VCaP (cell line): ENCODE measurements at regions not wholly inside any gene's neighbourhood (a gene's known extent, or its start where the extent isn't known, plus 50 kb on each side); places are given as distances from the start of the nearest gene placed in this dataset.
"Not testable (repeated sequence)": the region's sequence is repeated elsewhere in the genome, so short reads cannot be mapped to it uniquely, and the experiment has no call there.

Experiments used
- H3K27ac ChIP-seq: fragments of 450-650 bp; 2 replicates; pipeline ENCODE4 v1.5.1; 2017
- TF ChIP-seq, protein P1 (sequence below): fragments of 450-650 bp; conservative IDR thresholded peaks from 2 replicates; pipeline ENCODE4 v1.5.1; 2017; ENCODE audit warnings: mild to moderate bottlenecking, moderate library complexity

DNA sequence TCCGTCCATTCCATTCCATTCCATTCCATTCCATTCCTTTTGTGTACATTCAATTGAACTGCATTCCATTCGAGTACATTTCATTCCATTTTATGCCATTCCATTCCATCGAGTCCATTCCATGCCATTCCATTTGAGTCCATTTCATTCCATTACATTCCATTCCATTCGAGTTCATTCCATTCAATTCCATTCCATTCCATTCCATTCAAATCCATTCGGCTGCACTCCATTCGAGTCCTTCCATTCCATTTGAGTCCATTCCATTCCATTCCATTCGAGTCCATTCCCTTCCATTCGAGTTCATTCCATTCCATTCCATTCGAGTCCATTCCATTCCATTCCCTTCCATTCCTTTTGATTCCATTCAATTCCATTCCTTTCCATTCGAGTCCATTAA is 4800.6 kb upstream of the OR11H1 start:
- H3K27ac ChIP-seq: no peak overlapping the region
- TF ChIP-seq, protein P1, sequence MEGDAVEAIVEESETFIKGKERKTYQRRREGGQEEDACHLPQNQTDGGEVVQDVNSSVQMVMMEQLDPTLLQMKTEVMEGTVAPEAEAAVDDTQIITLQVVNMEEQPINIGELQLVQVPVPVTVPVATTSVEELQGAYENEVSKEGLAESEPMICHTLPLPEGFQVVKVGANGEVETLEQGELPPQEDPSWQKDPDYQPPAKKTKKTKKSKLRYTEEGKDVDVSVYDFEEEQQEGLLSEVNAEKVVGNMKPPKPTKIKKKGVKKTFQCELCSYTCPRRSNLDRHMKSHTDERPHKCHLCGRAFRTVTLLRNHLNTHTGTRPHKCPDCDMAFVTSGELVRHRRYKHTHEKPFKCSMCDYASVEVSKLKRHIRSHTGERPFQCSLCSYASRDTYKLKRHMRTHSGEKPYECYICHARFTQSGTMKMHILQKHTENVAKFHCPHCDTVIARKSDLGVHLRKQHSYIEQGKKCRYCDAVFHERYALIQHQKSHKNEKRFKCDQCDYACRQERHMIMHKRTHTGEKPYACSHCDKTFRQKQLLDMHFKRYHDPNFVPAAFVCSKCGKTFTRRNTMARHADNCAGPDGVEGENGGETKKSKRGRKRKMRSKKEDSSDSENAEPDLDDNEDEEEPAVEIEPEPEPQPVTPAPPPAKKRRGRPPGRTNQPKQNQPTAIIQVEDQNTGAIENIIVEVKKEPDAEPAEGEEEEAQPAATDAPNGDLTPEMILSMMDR: no peak

DNA sequence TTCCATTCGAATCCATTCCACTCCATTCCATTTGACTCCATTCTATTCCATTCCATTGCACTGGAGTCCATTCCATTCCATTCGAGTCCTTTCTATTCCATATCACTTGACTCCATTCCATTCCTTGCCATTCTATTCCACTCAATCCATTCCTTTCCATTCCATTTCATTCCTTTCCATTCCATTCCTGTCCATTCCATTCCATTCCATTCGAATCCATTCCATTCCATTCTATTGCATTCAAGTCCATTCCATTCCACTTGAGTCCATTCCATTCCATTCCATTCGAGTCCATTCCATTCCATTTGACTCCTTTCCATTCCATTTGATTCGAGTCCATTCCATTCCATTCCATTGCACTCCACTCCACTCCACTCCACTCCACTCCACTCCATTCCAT is 4798.0 kb upstream of the OR11H1 start:
- not testable (repeated sequence) for H3K27ac ChIP-seq

DNA sequence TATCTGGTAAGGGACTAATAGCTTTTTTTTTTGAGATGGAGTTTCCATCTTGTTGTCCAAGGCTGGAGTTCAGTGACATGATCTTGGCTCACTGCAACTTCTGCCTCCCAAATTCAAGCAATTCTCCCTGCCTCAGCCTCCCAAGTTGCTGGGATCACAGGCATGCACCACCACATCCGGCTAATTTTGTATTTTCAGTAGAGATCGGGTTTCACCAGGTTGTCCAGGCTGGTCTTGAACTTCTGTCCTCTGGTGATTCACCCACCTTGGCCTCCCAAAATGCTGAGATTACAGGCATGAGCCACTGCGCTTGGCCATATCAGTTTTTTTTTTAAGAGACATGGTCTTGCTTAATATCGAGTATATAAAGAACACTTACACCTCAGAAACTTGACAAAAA is 4797.3 kb upstream of the OR11H1 start:
- H3K27ac ChIP-seq: not testable (repeated sequence)

DNA sequence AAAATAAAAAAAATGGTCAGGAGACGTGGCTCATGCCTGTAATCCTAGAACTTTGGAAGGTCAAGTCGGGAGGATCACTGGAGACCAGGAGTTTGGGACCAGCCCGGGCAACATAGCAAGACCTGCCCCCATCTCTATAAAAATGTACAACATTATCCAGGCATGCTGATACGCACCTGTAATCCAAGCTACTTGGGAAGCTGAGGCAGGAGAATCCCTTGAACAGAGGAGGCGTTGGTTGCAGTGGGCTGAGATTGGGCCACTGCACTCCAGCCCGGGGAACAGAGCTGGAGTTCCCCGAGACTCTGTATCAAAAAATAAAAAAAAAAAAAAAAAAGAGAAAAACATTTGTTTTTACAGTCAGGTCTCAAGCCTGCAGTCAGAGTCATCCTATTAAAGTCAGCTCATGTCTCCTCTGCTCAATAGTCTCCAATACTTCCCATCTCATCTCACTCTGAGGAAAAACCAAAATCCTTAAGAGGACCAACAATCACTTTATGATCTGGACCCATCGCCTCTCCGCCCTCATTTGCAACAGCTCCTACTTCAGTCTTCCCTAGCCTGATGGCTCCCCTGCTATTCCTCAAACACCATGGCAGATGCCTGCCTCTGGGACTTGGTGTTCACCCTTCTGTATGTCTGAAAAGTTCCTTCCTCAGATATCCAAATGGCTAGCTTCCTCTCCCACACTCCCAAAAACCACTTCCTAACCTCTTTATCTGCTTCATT is 4796.6 kb upstream of the OR11H1 start:
- H3K27ac ChIP-seq: not testable (repeated sequence)

DNA sequence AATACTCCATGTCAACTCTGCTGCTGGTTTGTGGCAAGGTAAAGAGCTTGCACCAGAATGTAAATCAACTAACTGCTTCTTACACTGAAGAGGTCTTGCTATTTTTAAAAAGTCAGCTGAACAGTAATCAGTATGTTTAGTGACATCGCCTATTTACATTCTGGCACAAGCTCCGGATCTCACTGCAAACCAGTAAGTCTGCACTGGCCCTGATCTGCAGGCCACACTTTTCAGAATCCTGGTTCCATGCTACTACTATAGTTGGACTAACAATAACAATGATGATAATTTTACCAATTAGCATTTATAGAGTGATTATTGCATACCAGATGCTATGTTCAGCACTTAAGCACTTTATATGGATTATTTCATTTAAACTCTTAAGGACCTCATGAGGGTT is 4792.9 kb upstream of the OR11H1 start:
- not testable (repeated sequence) for H3K27ac ChIP-seq

DNA sequence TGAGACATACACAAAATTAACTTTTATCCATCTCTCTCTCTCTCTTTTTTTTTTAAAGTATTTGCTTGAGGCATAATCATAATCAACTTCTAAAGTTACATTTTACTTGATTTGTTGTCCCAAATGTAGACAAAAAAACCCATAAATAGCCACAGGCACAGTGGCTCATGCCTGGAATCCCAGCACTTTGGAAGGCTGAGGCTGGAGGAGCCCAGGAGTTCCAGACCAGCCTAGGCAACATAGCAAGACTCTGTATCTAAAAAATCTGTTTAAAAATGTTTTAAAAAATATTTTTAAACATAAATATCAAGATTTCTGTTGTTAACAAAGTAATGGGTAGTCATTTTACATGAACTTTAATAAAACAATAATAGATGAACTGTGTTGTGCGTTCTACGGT is 4791.1 kb upstream of the OR11H1 start:
- H3K27ac ChIP-seq: not testable (repeated sequence)

DNA sequence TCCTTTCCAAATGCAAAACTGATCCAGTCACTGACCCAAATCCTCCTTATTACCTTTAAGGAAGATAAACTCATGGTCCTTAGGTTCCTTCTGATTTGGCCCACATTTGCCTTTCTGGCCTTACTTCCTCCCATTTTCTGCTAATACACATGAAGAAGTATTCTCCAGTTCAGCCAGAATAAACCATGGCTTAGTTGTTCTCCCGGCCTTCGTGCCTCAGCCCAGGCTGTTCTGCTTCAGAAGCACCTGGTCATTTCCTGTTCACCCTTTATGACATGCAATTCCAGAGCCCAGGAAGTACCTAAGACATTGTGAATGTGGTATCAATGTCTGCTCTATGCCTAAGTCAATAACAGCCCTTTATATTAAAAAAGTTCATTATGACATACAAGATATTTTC is 4790.1 kb upstream of the OR11H1 start:
- H3K27ac ChIP-seq: not testable (repeated sequence)

DNA sequence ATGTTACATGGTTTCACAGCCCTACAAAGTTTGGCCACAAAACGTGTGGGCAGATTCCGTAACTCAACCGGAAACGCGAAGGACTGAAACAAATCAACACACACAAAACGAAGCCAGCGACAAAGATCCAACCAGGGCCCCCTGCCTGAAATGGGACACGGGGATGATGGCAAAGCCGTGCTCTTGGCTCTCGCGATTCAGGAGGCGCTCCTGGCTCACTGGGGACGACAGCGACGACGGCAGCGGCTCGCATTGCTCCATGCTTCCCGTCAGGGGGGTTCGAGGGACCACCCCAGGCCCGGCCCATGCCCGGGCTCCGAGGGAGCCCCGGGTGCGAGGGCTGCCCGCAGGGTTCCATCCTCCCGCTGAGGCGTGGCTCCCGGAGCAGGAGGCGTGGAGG is 4786.8 kb upstream of the OR11H1 start:
- TF ChIP-seq, protein P1: no peak
- H3K27ac ChIP-seq: no peak overlapping the region

DNA sequence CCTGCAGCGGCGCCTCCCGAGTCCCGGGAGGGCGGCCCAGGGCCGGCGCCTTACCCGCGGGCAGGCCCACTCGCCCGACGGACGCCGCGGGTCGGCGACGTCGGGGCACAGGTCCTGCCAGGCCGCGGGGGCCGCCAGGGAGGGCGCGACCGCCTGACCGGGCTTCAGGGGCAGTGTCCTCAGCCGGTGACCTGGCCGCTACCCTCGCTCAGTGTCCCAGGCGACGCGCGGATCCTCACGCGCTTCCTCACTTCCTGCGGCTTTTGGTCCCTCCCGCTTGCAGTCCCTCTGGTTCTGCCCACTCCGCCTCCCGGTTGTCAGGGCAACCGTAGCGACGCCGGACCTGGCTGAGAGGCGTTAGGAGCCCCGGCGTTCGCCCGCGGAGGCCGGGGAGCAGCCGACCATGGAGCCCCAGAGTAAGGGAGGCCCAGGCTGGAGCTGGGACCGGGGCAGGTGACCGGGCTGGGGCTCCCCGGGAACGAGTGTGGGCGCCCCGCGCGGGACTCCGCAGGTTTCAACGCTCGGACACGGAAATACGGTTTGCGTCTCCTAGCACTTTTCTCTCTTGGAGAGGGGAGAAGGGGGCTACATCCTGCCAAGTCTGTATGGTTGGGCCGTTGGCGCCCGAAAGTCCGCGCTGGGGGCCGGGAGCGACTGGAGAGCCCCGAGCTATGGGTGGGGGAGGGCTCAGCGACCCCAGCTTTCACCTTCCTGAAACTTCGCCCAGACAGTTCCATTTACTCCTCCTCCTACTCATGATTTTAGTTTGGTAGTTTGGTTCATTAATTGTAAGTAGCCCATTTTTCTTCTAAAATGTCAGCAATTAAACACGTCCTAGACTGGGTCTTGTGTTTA is 4786.0 kb upstream of the OR11H1 start:
- not testable (repeated sequence) for H3K27ac ChIP-seq

DNA sequence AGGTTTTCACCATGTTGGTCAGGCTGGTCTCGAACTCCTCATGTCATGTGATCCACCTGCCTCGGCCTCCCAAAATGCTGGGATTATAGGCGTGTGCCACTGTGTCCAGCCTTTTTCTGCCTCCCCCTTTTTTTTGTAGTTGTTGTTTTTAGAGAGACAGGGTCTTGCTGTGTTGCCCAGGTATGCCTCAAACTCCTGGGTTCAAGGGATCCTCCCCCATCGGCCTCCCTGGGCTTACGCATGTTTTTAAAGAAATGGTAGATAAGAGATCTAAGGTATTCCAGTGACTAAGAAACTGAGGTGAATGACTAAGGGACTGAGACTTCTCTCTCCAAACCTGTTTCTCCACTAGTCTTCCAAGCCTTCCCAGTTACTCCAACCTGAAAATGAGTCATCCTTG is 4781.6 kb upstream of the OR11H1 start:
- not testable (repeated sequence) for H3K27ac ChIP-seq

DNA sequence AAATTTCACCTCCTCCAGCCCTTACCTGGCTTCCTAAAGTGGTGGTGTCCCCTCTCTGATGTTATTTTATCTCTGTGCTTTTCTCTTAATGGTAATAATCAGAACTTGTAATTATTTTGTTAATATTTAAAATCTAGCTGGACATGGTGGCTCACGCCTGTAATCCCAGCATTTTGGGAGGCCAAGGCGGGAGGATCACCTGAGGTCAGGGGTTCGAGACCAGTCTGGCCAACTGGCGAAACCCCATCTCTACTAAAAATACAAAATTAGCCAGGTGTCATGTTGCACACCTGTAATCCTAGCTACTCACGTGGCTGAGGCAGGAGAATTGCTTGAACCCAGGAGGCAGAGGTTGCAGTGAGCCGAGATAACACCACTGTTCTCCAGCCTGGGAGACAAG is 4780.8 kb upstream of the OR11H1 start:
- H3K27ac ChIP-seq: not testable (repeated sequence)

DNA sequence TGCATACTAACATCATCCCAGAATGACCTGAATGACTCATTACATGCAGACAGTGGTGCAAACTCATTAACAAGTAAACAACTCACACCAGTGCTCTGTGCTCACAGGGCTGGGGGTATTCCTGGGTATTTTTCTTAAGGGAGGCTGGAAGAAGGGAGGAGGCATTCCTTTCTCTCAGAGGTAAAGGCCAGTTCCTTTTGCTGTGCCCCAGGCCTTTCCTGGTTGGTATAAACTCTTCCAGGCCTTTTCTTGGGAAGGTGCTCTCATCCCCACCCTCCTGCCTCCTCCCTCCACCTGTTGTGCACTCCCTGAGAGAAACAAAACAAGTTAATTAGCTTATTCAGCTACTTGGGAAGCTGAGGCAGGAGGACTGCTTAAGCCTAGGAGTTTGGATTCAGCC is 4779.2 kb upstream of the OR11H1 start:
- not testable (repeated sequence) for H3K27ac ChIP-seq

DNA sequence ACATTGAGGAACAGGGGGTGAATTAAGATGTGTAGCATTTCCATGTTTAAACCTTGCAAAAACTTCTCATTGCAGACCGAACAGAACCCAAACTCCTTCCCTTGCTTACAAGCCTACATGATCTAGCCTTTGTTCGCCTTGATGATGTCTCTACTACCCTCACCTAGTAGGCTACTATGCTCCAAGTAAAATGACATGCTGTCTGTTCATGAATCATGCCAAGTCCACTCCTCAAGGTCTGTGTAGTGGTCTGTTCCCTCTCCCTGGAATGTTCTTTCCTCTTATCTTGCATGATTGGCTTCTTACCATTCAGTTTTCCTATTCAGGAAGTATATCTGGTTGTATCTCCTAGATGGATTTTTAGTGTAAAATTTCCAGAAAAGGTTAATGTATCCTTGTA is 4778.6 kb upstream of the OR11H1 start:
- H3K27ac ChIP-seq: not testable (repeated sequence)

DNA sequence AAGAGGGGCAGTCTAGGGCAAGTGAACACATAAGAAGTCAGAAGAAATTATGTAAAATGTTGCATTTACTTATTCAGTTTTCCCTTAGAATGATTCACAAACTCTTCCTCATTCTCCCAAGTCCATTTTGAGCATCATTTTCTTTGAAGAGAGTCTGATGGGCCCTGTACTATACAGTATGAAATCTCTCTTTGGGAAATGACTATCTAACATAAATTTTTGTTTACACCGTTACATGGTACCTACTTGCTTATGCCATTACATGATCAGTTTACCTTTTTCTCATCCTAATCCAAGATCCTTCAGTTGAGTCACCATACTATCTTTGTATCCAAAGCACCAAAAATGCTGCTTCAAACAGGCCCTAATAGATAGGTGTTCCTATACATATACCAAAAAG is 4774.4 kb upstream of the OR11H1 start:
- H3K27ac ChIP-seq: not testable (repeated sequence)

DNA sequence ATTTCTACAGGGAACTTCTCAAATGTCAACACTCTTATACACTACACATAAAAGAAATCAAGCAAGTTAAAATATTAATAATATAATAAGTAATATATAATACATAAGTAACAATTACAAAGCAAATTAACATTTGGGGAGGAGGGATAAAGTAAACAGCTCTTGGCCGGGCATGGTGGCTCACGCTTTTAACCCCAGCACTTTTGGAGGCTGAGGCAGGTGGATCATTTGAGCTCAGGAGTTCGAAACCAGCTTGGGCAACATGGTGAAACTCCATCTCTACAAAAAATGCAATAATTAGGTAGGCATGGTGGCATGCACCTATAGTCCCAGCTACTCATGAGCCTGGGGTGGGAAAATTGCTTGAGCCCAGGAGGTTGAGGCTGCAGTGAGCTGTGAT is 4772.6 kb upstream of the OR11H1 start:
- not testable (repeated sequence) for H3K27ac ChIP-seq

DNA sequence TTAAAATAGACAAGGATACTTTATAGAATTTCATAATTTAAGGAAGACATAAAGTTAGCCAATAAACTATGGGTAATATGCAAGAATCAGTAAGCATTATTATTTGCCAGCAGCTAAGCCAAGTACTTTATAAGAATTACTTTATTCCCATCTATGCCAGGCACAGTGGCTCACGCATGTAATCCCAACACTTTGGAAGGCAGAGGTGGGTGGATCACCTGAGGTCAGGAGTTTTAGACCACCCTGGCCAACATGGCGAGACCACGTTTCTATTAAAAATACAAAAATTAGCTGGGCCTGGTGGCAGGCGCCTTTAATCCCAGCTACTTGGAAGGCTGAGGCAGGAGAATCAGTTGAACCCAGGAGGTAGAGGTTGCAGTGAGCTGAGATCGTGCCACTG is 4767.6 kb upstream of the OR11H1 start:
- H3K27ac ChIP-seq: not testable (repeated sequence)

DNA sequence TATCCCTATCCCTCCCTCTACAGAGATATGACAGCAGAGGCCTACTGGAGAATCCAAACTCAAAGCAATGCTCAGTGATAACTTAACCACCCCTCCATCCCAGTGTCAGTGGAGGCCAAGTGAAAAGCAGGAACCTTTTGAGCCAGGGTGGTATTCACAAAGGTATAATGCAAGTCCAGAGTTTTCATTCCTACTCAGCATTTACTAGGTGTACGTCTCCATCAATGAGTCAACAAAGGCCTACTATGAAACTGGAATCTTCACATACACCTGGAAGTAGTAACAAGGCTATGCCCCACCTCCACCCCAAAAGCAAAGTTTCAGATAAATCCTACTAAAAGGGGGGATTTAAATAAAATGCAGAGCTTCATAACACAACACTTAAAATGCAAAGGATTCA is 4761.7 kb upstream of the OR11H1 start:
- not testable (repeated sequence) for H3K27ac ChIP-seq

DNA sequence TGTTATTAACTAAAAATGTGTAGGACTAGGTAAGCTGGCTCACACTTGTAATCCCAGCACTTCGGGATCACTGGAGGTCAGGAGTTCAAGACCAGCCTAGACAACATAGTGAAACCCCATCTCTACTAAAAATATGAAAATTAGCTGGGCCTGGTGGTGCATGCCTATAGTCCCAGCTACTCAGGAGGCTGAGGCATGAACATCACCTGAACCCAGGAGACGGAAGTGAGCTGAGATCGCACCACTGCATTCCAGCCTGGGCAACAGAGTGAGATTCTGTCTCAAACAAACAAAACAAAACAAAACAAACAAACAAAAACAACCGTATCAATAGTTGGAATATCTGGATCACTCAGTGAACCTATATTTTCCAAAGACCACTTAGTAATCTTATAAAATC is 4759.1 kb upstream of the OR11H1 start:
- not testable (repeated sequence) for H3K27ac ChIP-seq

DNA sequence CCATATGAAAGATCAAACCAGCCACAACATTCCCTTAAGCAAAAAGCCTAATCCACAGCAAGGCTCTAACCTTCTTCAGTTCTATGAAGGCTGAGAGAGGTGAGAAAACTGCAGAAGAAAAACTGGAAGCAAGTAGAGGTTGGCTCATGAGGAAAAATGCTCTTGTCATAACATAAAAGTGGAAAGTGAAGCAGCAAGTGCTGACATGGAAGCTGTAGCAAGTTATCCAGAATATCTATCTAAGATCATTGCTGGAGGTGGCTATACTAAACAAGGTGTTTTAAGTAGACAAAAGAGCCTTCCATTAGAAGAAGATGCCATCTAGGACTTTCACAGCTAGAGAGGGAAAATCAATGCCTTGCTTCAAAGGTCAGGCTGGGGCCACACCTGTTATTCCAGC is 4756.2 kb upstream of the OR11H1 start:
- H3K27ac ChIP-seq: not testable (repeated sequence)

DNA sequence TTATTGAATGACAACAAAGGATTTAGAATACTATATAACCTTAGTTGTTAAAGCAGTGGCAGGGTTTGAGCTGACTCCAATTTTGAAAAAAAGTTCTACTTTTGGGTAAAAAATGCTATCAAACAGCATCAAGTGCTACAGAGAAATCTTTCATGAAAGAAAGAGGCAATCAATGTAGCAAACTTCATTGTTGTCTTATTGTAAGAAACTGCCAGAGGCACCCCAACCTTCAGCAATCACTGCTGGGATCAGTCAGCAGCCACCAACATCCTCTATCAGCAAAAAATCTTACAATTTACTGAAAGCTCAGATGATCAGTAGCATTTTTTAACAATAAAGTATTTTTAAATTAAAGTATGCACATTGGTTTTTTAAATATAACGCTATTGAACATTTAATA is 4754.7 kb upstream of the OR11H1 start:
- H3K27ac ChIP-seq: not testable (repeated sequence)
